Ovary (tissue), 7 donors: ENCODE measurements at regions not wholly inside any gene's neighbourhood (a gene's known extent, or its start where the extent isn't known, plus 50 kb on each side); places are given as distances from the start of the nearest gene placed in this dataset.

Source experiments
- DNase-seq, 5 donors: peaks; one replicate each; pipeline ENCODE4 v3.0.0-alpha.2; 2019 to 2020
- H3K27ac ChIP-seq, 2 donors: fragments of 200-600 bp; one replicate each; pipeline versions ENCODE4 v1.5.1 to v1.8.0; 2019 to 2022
- H3K27me3 ChIP-seq: fragments of 200-600 bp; one replicate; pipeline ENCODE4 v1.8.0; 2022
- H3K36me3 ChIP-seq: fragments of 200-600 bp; sonication (generic); one replicate; pipeline ENCODE4 v1.5.1; 2019
- H3K4me1 ChIP-seq: one replicate; pipeline ENCODE4 v1.8.1; 2013; ENCODE audit warnings: mild to moderate bottlenecking, moderate library complexity; ENCODE audit not compliant: insufficient read depth
- H3K4me3 ChIP-seq: fragments of 200-600 bp; sonication (generic); one replicate; pipeline ENCODE4 v1.5.1; 2017
- H3K9me3 ChIP-seq, 2 donors: fragments of 200-600 bp in 1 of 2; sonication (generic) in 1 of 2; one replicate each; pipeline versions ENCODE4 v1.5.1 to v1.8.1; 2013 to 2019; ENCODE audit warnings: mild to moderate bottlenecking in 1 of 2, moderate library complexity in 1 of 2
- CTCF ChIP-seq, 3 donors: fragments of 450-650 bp in 2 of 3; fragments of 200-600 bp in 1 of 3; IDR thresholded peaks; one replicate each; pipeline versions ENCODE4 v1.5.1 to v1.8.0; 2016 to 2022; ENCODE audit warnings: antibody characterized with exemption in 3 of 3, mild to moderate bottlenecking in 1 of 3
- EP300 ChIP-seq: sonication (generic); formaldehyde crosslinking; IDR thresholded peaks from one replicate; pipeline ENCODE4 v1.6.1; 2017; ENCODE audit warnings: antibody characterized with exemption
- POLR2A ChIP-seq: fragments of 450-650 bp; IDR thresholded peaks from one replicate; pipeline ENCODE4 v1.6.1; 2017; ENCODE audit warnings: antibody characterized with exemption, mild to moderate bottlenecking, moderate library complexity
- WGBS, 3 donors: extraction: QIAGEN DNeasy Blood & Tissue Kit in 1 of 3; methylation state at CpG; one replicate each; pipeline versions ENCODE4 v1.1.5 to v1.1.7; 2013 to 2017; 5-methylcytosine and 5-hydroxymethylcytosine counted together
- intact Hi-C, 4 donors: fragments of 100-400 bp; cut with DNase I; formaldehyde crosslinking; loops; one replicate each; pipeline versions ENCODE4 v1.11.0 to v1.15.1; 2022 to 2023
- donor health status: DM: no; HTN: no; CAD: no; lungs with moderate emphysema.
- donor health status: DM: no; HTN: no; CAD: no.
- donor health status: Bipolar disorder and iron deficiency.
- donor health status: DM: no; HTN: no; CAD: no.
- donor health status: DM: yes; HTN: yes; CAD: no.

DNA sequence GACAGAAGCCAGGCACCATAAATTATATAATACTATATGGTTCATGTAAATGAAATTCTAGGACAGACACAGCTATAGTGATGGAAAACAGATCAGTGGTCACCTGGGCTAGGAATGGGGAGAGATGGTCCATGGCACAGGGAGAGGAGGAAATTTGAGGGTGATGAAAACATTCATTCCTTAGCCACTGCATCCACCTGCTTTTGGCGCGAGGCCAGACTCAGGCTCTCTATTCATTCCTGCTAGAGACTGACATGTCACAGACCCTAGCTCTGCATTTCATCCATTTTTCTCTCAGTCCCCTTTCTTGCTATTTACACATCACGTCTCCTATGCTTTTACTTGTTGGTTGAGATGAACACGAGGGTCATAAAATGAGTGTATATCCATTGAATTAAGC, 628.3 kb upstream of the SLC10A2 start:
- no peak overlapping the region for H3K4me3 ChIP-seq
- intact Hi-C loops = no loop called here
- 81 to 86% (median 85%) methylated on average over 4 of the region's 4 CpGs for WGBS, 3 donors
- no peaks in the 10 kb centered on the region for H3K36me3 ChIP-seq
- H3K27me3 ChIP-seq = no peaks in the 10 kb centered on the region
- no peaks in the 10 kb centered on the region for H3K4me1 ChIP-seq
- no peak for DNase-seq
- H3K9me3 ChIP-seq = no peaks in the 10 kb centered on the region
- TF ChIP-seq POLR2A = no peak
- TF ChIP-seq CTCF (IDR thresholded peaks at IDR 0.05) = no peak
- no peak for TF ChIP-seq EP300
- no peak overlapping the region for H3K27ac ChIP-seq

DNA sequence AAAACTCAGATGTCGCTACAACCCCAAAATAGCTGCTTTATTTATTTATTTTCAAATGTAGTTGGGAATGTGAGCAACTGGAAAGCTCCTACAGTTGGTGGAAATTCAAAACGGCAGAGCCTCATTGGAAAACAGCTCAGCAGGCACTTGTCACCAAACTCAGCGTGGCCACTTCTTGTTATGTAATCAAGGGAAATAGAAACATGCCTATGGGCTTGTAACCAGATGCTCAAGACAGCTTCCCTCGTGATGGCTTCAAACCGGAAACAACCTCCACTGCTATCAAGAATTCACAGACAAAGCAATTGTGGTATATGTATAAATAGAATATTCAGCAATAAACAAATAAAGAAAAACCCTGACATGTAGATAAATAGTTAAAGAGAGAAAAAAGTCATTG, 627.8 kb upstream of the SLC10A2 start:
- H3K4me1 ChIP-seq = no peaks in the 10 kb centered on the region
- H3K27ac ChIP-seq = no peak overlapping the region
- no peaks in the 10 kb centered on the region for H3K27me3 ChIP-seq
- no peak for DNase-seq
- TF ChIP-seq CTCF (IDR thresholded peaks at IDR 0.05) = no peak
- H3K4me3 ChIP-seq = no peak overlapping the region
- intact Hi-C loops = no loop called here
- no peaks in the 10 kb centered on the region for H3K9me3 ChIP-seq
- 48 to 52% (median 49%) methylated on average over 5 of the region's 5 CpGs for WGBS, 3 donors
- no peaks in the 10 kb centered on the region for H3K36me3 ChIP-seq

- Histone ChIP-seq H3K4me1 (no peaks in the 10 kb centered on the region), H3K27me3 (no peaks in the 10 kb centered on the region), H3K9me3 (no peaks in the 10 kb centered on the region), H3K36me3 (no peaks in the 10 kb centered on the region), H3K4me3 (no peak overlapping the region), H3K27ac (no peak overlapping the region)
- no peak for TF ChIP-seq CTCF (IDR thresholded peaks at IDR 0.05)
- no peak for TF ChIP-seq POLR2A
- no peak for TF ChIP-seq EP300
- DNase-seq = no peak
- WGBS, 3 donors = 76 to 88% (median 81%) methylated on average over 4 of the region's 4 CpGs
- intact Hi-C loops = no loop called here
Observed at GRCh38 chr13:103692442-103692841, 626.2 kb upstream of the SLC10A2 start.

DNA sequence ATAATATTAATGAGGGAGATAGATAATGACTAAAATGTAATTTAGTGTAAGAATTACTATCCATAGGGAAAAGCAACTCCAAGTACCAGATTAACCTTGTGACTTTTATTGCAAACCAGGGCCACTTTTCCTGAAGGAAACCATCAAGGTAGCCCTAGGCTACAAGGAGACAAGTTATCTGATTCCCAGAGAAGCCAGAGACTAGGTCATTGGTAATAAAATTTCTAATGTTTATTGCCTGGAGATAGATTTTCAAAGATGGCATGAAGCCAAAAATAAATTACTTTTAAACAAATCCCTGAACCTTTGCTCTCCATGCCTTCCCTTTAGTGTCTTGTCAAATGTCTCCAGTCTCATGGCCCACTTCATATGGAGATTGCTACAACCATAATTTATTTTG, 610.1 kb upstream of the SLC10A2 start:
- Histone ChIP-seq H3K4me3 (no peak overlapping the region), H3K9me3 (no peaks in the 10 kb centered on the region), H3K4me1 (no peaks in the 10 kb centered on the region), H3K27me3 (no peaks in the 10 kb centered on the region), H3K27ac (no peak overlapping the region), H3K36me3 (no peaks in the 10 kb centered on the region)
- TF ChIP-seq CTCF (IDR thresholded peaks at IDR 0.05) = no peak
- TF ChIP-seq EP300 = no peak
- TF ChIP-seq POLR2A = no peak
- intact Hi-C loops = no loop called here
- no peak for DNase-seq

DNA sequence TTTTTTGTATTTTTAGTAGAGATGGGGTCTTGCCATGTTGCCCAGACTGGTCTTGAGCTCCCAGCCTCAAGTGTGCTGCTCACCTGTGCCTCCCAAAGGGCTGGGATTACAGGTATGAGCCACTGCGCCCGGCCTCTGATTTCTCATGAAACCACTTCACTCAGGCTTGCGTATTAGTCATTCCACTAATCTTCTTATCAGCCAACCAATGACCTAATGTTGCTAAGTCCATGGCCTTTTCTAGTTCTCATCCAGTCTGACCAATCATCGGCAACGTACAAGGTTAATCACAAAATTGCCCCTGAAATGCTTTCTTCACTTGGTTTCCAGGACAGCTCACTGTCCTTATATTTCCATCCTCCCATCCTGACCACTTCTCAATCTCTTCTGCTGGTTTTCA, 605.3 kb upstream of the SLC10A2 start:
- TF ChIP-seq POLR2A (no peak), EP300 (no peak), CTCF (IDR thresholded peaks at IDR 0.05) (no peak)
- Histone ChIP-seq H3K4me3 (no peak overlapping the region), H3K36me3 (no peaks in the 10 kb centered on the region), H3K9me3 (no peaks in the 10 kb centered on the region), H3K4me1 (no peaks in the 10 kb centered on the region), H3K27ac (no peak overlapping the region), H3K27me3 (no peaks in the 10 kb centered on the region)
- 90 to 94% (median 94%) methylated on average over 5 of the region's 5 CpGs for WGBS, 3 donors
- intact Hi-C loops = no loop called here
- DNase-seq = no peak
